Body of pancreas (tissue), 4 donors: ENCODE measurements at regions not wholly inside any gene's neighbourhood (a gene's known extent, or its start where the extent isn't known, plus 50 kb on each side); places are given as distances from the start of the nearest gene placed in this dataset.

Source experiments
- POLR2A ChIP-seq, 3 donors: fragments of 450-650 bp; IDR thresholded peaks; one replicate each; pipeline ENCODE4 v1.6.1; 2016; ENCODE audit warnings: antibody characterized with exemption in 3 of 3, mild to moderate bottlenecking in 2 of 3
- TF ChIP-seq, protein P1 (sequence below), 7 experiments: fragments of 450-650 bp in 4 of 7; fragments of 200-600 bp in 3 of 7; sonication (generic) in 3 of 7; IDR thresholded peaks; one replicate each; pipeline ENCODE4 v1.5.1; 2016 to 2019; ENCODE audit warnings: antibody characterized with exemption in 7 of 7

DNA sequence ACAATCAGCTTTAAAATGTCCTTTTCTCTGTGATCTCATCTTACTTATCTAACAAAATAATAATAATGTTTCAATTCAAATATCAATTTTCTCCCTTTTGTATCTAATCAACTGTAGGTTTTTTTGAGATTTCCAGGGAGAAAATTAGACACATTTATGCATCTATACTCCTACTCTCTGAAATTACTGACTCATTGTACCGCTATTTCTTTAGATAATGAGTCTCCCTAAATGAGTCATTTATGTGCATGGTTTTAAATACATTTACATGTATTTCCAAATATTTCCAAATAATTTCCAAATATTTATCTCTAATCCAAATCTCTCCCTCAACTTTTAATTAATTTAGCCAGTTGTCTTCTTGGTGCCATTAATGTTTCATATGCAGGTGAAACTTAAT lies 621.0 kb downstream of the TECRL start:
- TF ChIP-seq, protein P1, sequence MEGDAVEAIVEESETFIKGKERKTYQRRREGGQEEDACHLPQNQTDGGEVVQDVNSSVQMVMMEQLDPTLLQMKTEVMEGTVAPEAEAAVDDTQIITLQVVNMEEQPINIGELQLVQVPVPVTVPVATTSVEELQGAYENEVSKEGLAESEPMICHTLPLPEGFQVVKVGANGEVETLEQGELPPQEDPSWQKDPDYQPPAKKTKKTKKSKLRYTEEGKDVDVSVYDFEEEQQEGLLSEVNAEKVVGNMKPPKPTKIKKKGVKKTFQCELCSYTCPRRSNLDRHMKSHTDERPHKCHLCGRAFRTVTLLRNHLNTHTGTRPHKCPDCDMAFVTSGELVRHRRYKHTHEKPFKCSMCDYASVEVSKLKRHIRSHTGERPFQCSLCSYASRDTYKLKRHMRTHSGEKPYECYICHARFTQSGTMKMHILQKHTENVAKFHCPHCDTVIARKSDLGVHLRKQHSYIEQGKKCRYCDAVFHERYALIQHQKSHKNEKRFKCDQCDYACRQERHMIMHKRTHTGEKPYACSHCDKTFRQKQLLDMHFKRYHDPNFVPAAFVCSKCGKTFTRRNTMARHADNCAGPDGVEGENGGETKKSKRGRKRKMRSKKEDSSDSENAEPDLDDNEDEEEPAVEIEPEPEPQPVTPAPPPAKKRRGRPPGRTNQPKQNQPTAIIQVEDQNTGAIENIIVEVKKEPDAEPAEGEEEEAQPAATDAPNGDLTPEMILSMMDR (IDR thresholded peaks at IDR 0.05), result no peak
- TF ChIP-seq POLR2A (IDR thresholded peaks at IDR 0.05), result no peak
